Stimulated activated CD4-positive, alpha-beta T cell treated with anti-CD3 and anti-CD28 coated beads, Interleukin-4, amount 100 ng/mL, for 1 hour (primary cell): ENCODE measurements at regions not wholly inside any gene's neighbourhood (a gene's known extent, or its start where the extent isn't known, plus 50 kb on each side); places are given as distances from the start of the nearest gene placed in this dataset.
A peak's percentile ranks its signal among the peaks of the same experiment; 100 is the strongest.
"Not testable (repeated sequence)": the region's sequence is repeated elsewhere in the genome, so short reads cannot be mapped to it uniquely, and the experiment has no call there.

Source experiments
- DNase-seq: peaks from one replicate; pipeline ENCODE4 v3.0.0-alpha.2; 2020

DNA sequence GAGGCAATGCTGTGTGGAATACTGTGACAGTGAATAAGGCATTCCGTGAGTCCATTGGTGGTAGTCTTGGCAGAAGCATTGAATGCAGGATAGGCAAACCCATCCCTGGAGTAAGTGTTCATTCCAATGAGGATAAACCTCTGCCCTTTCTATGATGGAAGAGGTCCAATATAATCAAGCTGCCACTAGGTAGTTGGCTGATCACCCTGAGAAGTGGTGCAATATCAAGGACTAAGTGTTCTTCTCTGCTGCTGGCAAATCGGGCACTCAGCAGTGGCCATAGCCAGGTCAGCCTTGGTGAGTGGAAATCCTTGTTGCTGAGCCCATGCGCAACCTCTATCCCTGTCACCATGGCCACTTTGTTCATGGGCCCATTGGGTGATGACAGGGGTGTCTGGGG is 70.1 kb downstream of the FBXO4 start:
- no peak for DNase-seq

DNA sequence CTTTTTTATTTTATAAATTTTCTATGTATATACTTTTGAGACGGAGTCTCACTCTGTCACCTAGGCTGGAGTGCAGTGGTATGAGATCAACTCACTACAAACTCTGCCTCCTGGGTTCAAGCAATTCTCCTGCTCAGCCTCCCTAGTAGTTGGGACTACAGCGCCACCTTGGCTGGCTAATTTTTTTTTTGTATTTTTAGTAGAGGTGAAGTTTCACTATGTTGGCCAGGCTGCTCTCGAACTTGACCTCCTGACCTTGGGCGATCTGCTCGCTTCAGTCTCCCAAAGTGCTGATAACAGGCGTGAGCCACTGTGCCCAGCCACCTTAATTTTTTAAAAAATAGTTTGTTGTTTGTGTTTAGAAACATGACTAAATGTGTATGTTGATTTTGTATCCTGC is 76.6 kb downstream of the FBXO4 start:
- DNase-seq: no peak

DNA sequence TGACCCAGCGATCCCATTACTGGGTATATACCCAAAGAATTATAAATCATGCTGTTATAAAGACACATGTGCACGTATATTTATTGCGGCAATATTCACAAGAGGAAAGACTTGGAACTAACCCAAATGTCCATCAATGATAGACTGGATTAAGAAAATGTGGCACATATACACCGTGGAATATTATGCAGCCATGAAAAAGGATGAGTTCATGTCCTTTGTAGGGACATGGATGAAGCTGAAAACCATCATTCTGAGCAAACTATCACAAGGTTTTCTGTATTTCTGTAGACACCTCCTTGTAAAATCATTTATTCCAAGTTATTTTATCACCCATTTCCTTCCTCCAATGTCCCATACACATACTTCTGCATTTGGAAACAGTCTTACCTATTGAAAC is 78.8 kb downstream of the FBXO4 start:
- DNase-seq: not testable (repeated sequence)

DNA sequence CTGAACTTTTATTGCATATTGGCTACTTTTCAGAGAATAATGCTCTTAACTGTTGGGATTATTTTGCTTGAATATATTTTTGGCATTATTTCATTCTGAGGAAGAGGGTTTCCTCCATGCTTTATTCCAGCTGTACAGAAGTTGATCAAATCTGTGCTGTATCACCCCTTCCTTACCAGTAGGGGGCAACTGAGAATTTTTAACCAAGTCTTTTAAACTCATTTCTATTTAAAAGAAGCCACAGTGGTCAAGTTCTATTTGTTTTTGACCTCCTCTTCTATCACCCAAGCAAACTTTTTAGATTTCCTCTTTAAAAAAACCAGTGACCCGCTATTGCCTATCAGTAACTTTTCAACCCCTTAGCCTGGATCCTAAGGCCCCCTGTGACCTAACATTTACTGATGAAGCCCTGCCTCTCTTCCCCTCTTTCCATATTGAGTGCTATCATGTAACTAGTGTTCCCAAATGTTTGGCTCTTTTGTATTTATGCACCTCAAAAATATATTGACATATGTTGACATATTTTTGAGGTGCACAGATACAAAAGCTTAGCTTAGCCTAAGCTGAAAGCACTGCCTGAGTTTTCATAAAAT is 80.6 kb downstream of the FBXO4 start:
- DNase-seq: no peak

DNA sequence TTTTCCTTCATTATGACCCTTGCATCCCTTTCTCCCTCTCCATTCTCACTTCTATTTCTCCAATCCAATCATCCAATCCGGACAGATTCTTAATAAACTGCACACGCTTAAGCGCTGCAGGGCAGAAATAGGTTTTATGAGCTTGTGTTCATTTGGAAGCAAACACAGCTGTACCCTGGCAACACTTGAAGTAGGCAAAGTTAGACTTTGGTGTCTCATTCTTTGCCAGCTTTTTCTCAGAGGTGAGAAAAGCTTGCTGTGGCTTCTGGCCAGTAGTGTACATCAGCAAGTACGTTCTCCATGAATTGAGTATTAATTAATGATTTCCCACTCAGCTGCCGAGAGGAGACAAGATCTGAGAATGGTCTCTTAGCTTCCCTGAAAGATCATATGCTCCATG is 88.5 kb downstream of the FBXO4 start:
- no peak for DNase-seq

DNA sequence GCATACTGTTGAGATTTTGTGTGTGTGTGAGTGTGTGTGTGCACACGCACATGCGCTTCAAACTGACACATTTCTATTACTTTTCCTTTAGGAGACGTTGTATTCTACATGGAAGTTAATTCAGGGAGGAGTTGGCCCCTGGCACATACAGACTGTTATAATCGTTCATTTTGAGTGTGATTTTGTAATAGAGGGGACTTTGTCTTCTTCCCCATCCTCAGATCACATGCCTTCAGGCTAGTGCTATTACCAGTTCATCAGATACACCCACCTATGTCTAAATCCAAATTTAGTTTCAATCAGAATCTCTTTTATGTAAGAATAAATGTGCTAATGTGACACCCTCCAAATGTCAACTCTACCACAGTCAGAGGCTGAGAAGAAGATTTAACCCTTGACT is 90.2 kb downstream of the FBXO4 start:
- DNase-seq: no peak

DNA sequence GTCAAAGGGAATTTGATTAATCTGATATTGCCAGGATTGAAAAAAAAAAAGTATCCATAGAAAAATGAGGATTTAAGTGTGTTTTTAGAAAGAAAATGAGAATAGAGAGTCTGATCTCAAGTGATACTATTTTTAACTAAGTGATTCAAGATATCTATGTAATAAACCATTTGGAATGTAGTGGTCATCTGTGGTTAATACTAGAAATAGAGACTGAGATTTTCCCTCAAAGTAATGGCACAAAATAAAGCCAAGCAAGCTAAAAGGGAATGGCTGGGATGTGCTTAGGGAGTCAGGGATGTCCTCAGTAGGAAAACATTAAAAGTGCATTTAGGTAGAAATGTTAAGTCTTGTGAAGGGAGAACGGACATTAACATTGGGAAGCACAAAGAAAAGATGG is 90.6 kb downstream of the FBXO4 start:
- no peak for DNase-seq

DNA sequence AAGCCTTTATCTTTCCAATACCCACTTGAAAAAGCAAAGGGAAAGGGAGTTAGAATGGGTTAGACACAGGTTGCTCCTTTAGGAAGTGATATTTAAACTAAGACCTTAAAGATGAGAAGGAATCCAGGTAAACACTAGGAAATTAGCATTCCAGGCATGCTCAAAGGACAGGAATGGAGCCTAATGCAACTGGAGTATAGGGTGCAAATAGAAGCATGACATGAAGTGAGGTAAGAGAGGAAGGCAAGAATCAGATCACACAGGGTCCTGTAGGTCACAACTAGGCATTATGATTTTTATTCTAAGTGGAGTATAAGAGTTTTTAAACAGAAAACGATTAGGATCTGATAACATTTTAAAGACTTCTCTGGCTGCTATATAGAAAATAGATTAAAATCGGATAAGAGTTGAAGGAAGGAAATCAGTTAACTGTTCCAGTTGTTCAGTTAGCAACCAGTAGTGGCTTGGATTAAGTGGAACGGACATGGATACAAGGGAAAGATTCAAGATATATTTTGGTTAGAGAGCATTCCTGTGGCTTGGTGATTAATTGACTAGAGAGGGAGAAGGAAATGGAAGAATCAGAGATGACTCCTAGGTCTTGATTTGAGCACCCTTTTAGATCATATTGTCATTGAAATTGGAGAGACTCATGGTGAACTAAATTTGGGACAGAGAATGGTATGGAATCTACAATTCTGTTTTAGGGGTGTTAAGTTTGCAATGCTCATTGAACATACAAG is 95.9 kb downstream of the FBXO4 start:
- DNase-seq: no peak

DNA sequence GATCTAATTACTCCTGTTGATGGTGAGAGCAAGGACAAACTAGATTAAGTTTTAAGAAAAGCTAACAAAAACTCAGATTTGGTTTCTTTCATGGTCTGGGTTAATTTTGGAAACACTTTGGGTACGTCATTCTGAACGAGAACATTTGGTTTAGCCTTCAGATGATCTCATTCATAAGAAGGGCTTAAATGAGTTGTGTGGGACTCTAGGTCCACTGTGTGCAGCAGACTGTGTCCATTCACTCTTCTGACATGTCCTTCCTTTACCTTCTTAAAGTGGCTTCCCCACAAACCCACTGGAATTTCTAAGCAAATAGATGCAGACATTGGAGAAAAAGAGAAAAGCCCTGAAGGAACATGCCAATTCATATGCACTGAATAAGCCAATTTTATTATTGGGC is 96.8 kb downstream of the FBXO4 start:
- DNase-seq: no peak

DNA sequence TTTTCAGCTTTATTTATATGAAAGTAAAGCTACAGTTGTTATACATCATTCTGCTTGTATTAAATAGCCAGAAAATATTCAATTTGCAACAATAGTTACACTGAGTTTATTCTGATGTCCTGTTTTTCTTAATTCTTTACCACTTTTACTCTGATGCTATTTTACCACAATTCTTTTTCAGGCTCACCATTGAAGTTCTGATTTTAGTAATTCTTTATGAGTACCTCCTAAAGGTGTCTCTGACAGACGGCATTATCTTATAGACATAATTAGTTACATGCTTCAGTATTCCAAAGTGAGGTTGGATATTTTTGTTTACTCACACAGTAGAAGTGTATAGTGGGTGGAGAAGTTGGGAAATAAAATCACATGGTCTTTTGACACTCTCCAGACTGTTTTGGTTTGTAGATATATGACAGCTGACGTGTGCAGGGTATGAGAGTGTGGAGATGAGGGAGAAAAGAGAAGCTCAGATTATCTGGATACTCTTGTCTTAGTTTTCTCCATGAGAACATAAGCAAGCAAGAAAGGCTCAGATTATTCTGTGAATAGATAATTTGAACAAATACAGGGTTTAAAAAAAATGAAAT is 97.4 kb downstream of the FBXO4 start:
- DNase-seq: no peak

DNA sequence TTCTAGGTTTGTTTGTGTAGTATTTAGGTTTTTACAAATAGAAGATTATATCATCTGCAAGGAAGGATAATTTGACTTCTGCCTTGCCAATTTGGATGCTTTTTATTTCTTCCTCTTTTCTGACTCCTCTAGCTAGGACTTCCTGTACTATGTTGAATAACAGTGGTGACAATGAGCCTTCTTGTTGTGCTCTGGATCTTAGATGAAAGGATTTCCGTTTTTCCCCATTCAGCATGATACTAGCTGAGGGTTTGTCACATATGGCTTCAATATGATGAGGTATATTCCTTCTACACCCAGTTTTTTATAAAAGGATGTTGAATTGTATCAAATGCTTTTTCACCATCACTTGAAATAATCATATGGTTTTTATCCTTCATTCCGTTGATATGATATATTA is 101.4 kb downstream of the FBXO4 start:
- no peak for DNase-seq

DNA sequence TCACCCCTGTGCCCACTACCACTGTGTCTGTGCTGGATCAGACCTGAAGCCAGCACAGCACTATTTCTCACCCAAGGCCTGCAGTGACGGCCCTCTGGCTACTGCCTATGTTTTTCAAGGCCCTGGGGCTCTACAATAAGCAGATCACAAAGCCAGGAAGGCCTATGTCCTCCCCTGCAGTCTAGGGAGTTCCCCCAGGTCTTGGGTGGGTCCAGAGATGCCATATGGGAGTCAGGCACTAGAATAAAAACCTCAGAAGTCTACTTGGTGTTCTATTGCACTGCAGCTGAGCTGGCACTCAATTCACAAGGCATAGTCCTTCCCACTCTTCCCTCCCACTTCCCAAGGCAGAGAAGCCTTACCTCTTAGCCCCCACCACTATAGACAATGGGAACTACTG is 107.1 kb downstream of the FBXO4 start:
- DNase-seq: no peak

DNA sequence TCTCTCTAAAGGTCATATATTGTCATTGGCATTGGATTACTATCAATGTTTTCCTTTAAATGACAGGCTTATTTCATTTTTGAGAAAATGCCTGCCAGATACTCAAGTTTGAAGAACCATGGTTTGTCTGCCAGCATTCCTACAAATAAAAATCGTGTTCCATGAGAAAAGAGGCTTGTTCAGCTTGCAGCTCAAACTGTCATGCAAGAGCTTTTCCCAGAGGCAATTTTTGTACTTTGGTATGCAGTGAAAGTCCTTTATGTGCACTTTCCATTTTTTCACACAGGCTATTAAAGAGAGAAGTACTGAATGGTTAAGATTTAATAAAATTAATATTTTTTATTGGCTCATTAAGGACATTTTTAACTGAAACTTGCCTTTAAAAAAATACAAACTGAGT is 110.4 kb downstream of the FBXO4 start:
- no peak for DNase-seq

DNA sequence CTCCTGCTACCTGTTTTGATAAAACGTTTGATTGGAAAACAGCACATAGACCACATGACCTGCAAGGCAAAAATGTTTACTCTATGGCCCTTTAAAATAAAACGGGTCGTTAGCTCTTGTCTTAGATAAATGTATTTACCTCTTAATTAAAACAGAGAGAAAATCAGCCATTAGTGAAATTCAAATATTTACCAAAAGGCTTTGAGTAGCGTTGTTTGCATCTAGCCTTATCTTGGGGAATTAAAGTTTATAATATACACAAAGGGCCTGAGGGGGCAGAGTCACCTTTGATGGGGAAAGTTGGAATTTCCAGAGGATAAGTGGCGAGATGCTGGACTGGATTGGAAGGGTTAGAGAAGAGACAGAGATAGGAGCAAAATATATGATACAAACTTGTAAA is 111.3 kb downstream of the FBXO4 start:
- DNase-seq: no peak

DNA sequence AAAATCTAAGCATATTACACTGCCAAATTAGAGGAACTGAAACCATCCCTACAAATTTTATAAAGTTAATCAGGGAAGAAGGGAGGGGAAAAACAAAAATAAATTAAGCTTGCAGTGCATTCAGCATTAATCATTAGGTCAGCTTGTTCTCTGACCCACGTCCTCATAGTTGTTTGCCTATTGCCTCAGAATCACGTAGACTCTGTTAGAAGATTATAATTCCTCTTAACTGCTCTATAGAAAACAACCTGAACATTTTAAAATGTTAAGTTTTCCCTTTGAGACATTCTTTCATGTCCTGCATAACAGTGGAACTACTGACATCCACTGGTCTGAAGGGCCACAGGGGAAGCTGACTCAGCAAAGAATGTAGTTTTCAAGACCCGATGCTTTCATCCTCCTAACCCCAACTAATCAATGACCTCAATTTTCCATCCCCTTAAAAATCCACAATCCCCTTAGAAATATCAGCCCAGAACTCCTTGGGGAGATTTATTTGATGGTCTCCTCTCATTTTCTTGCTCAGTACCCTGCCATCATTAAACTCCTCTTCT is 112.4 kb downstream of the FBXO4 start:
- no peak for DNase-seq

DNA sequence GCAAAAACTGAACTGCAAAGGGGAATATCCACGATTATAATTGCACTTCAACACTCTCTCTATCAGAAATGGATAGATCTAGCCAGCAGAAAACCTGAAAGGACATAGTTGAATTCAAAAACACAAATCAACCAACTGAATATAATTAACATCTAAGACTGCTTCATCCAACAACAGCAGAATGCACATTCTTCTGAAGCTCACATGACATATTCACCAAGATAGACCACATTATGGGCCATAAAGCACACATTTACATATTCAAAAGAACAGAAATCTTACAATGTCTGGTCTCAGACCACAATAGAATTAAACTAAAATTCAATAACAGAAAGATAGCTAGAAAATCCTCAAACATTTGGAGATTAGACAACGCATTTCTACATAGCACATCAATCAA is 118.3 kb downstream of the FBXO4 start:
- no peak for DNase-seq

DNA sequence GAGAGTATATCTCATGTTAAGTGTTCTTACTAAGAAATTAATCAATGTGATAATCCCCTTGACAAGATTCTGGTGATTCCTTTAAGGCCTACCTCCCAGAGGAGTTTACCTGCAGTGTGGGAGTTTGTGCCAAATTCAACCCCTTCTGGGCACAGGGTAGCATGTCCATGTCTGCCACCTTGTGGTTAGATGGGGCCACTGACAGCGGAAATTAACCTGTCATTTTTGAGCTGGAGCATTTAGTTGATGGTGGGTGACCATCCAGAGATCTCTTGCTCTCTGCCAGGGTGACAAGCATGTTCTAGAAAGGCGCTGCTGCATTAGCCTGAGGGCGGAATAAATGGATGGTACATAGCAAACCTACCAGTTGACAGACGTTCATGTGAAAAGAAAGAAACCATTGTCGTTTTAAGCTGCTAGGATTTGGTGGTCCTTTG is 132.2 kb downstream of the FBXO4 start:
- peak; percentile 47 for DNase-seq

DNA sequence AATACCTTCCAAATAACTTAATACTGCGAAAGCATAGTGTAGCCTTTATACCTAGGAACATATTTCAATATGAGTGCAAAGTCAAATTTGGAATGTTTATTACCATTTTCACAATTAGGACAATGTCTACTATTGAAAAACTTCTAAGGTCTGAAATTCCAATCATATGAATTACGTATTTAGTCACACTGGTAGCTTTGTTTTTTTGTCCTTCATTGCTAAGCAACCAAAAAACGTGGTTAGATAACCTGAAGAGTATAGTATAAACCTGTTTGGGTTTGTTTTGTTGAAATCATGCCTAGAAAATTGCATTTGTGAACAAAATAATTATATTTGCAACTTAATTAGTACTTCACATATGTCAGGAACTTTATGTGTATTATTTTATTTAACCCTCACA is 134.2 kb downstream of the FBXO4 start:
- DNase-seq: no peak

DNA sequence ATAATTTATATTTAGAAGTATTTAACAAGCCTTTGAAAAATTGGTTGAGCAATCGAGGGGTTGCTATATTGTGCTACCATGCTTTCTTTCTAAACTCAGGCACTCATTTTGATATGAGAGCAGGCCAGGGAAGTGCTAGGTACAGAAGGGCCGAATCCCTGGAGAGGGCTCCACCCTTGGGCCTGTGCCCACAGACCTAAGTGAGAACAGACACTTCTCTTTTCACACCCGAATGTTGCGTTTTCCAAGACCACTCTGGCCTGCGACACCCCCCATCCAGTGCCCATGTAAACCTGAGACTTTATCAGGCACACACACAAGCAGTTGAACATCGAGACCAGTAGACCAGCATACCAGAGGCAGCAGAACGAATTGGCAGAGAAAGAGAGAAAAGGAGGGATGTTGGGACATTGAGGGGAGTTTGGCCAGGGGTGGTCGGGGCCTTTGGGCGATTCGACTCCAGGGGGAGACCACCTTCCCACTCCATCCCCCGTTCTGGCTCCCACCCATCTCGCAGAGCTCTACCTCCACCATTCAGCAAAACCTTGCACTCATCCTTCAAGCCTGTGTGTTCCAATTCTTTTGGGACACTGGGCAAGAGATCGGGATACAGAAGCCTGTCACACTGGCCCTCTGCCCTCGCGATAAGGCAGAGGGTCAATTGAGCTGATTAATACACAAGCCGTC is 134.8 kb downstream of the FBXO4 start:
- no peak for DNase-seq

DNA sequence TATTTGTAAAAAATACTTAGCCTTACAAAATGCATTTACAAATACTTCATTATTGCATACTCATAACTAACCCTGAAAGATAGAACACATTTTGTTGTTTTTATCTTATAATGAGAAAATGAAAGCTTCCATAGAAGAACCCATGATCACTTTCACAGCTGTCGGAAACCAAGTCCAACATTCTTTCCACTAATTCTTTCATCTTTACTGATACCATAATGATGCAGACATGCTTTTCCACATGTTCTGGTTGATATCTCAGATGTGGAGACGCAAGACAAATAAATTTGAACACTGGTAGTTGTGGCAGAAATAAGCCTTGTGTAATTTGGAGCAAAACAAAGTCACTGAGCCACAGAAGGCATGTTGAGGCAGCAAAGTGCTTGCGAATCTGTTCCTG is 136.0 kb downstream of the FBXO4 start:
- no peak for DNase-seq

DNA sequence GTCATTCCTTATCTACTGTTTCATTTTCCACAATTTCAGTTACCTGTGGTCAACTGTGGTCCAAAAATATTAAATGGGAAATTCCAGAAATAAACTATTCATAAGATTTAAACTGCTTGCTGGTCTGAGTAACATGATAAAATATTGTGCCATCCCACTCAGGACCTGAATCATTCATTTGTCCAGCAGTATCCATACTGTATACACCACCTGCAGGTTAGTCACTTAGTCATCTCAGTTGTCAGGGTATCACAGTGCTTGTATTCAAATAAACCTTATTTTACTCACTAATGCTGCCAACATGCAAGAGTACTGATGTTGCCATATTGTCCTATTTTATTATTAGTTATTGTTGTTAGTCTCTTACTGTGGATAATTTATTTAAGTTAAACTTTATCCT is 139.7 kb downstream of the FBXO4 start:
- DNase-seq: no peak

DNA sequence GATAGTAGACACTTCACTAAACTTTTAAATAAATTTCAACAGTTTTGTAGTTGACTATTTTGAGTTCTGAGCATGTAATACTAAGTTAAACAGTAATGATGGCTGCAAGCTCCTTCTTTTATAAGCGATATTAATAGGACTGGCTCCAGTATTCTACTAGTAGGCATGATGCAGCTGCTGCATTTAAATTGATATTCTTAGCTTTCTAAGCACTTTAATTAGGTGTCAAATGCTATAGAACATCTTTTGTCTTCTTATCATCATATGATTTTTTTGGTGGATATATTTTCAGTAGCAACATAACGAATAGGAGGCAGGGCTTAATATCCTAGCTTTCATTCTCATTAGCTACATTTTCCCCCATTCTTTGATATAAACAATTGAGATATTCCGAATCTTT is 141.1 kb downstream of the FBXO4 start:
- no peak for DNase-seq

DNA sequence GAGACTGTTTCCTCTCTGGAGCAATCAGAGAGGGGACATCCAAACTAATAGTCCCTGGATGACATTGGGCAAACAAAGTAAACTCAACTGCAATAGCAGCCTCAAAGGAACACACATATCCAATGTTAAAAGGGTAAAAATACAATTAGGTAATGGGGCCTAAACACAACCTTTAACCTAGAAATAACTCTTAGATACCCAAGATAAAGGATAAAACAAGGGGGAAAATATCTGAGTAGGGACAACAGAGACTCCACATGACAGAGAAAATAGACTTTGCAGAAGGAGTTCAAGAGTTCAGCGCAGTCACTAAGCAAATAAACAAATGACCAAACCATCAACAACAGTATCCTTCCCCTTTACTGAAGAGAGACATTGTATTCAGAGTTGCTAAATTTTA is 149.3 kb downstream of the FBXO4 start:
- no peak for DNase-seq

DNA sequence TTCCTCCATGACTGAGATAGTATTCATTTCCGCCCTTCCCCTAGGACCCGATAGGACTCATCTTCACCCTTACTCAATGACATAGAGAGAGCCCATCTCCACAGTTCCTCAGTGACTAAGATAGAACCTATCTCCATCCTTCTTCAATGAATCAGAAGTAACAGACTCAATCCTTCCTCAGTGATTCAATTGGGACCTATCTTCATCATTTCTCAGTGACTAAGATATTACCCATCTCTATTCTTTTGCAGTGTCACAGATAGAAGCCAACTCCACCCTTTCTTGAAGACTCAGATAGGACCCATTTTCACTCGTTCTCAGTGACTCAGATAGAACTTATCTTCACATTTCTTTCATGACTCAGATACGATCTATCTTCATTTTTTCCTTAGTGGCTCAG is 164.6 kb downstream of the FBXO4 start:
- no peak for DNase-seq
